ENCODE measurements at regions not wholly inside any gene's neighbourhood (a gene's known extent, or its start where the extent isn't known, plus 50 kb on each side); places are given as distances from the start of the nearest gene placed in this dataset.
"Not testable (repeated sequence)": the region's sequence is repeated elsewhere in the genome, so short reads cannot be mapped to it uniquely, and the experiment has no call there.

DNA sequence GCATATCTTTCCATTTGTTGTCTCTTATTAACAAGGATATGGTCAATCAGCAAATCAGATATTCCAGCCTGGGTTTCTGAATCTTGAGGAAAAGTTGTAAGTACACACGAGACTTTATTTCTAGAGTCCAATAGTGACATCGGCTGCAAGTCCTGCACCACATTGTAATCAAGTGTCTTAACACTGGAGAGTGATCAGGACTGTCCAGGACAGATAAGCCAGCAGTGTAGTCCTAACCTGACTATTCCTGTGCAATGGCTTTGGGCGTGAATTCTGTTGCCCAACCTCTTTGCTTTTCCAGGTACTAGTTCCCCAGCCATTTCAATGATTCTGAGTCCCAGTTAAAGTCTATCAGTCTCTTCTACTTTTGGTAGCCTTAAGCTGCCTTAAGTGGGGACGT is 395.0 kb downstream of the PCDH10 start:
- TF ChIP-seq, protein P1, sequence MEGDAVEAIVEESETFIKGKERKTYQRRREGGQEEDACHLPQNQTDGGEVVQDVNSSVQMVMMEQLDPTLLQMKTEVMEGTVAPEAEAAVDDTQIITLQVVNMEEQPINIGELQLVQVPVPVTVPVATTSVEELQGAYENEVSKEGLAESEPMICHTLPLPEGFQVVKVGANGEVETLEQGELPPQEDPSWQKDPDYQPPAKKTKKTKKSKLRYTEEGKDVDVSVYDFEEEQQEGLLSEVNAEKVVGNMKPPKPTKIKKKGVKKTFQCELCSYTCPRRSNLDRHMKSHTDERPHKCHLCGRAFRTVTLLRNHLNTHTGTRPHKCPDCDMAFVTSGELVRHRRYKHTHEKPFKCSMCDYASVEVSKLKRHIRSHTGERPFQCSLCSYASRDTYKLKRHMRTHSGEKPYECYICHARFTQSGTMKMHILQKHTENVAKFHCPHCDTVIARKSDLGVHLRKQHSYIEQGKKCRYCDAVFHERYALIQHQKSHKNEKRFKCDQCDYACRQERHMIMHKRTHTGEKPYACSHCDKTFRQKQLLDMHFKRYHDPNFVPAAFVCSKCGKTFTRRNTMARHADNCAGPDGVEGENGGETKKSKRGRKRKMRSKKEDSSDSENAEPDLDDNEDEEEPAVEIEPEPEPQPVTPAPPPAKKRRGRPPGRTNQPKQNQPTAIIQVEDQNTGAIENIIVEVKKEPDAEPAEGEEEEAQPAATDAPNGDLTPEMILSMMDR (IDR thresholded peaks at IDR 0.05), result no peak
- DNase-seq (ENCODE audit: low spot score), result no peak
- Mint-ChIP-seq H3K4me3 (ENCODE audit: unreplicated experiment) (no peak overlapping the region), H3K9me3 (ENCODE audit: low read depth) (peaks cover 4% of the 10 kb centered on the region), H3K4me1 (ENCODE audit: low read depth) (no peaks in the 10 kb centered on the region), H3K27ac (ENCODE audit: unreplicated experiment) (no peak overlapping the region), H3K27me3 (ENCODE audit: low read depth) (no peaks in the 10 kb centered on the region), H3K36me3 (ENCODE audit: low read depth) (no peaks in the 10 kb centered on the region)

DNA sequence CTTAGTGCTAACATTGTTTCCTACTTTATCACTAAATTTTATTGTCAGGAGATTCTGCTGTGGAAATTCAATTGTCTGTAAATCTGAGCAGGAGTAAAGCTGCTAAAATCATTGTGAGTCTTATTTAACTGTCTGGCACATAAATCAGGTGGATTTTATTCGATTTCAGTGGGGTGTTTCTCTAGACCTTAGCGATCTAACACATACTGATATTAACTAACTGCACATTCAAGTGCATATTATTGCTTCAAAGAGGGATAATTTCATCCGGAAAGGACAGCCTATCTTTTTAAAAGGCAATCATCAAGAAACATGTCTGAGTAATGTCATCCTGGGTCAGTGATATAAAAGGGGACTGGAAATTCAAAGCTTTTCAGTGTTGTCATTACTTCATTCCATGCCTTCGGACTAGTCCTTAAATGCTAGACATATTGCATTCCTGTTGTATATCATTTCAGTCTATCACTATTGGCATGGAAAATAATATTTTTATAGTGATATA is 388.7 kb downstream of the PCDH10 start:
- Mint-ChIP-seq H3K36me3 (ENCODE audit: low read depth) (no peaks in the 10 kb centered on the region), H3K4me3 (ENCODE audit: unreplicated experiment) (no peak overlapping the region), H3K4me1 (ENCODE audit: low read depth) (no peaks in the 10 kb centered on the region), H3K27ac (ENCODE audit: unreplicated experiment) (no peak overlapping the region), H3K27me3 (ENCODE audit: low read depth) (peaks cover 4% of the 10 kb centered on the region), H3K9me3 (ENCODE audit: low read depth) (peaks cover 2% of the 10 kb centered on the region)
- TF ChIP-seq, protein P1 (IDR thresholded peaks at IDR 0.05), result no peak
- no peak for DNase-seq (ENCODE audit: low spot score)

DNA sequence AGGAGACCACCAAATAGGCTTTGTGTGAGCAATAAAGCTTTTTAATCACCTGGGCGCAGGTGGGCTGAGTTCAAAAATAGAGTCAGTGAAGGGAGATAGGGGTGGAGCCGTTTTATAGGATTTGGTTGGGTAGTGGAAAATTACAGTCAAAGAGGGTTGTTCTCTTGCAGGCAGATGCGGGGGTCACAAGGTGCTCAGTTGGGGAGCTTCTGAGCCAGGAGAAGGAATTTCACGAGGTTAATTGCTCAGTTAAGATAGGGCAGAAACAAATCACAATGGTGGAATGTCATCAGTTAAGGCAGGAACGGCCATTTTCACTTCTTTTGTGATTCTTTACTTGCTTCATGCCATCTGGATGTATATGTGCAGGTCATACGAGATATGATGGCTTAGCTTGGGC is 385.1 kb downstream of the PCDH10 start:
- H3K36me3 Mint-ChIP-seq (ENCODE audit: low read depth); H3K27me3 Mint-ChIP-seq (ENCODE audit: low read depth); H3K4me1 Mint-ChIP-seq (ENCODE audit: low read depth); H3K9me3 Mint-ChIP-seq (ENCODE audit: low read depth); H3K4me3 Mint-ChIP-seq (ENCODE audit: unreplicated experiment); H3K27ac Mint-ChIP-seq (ENCODE audit: unreplicated experiment); DNase-seq (ENCODE audit: low spot score): not testable (repeated sequence)

DNA sequence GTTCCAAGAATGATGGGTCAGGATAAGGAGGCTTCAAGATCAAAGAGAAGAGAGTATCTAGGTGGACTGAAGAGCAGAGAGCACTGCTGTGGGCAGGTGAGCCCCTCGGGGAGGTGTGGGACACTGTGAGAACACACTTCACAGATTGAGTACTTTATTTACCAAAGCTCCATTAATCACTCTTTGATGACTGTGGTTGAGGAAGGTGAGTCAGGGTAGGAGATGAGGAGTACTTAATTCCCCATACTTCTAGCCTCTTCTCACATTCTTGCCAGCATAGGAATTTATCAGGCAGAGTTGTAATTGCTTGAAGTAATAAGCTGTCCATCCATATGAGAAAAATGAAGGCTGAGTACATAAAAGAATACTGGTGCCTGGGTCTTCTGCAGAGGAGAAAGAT is 375.3 kb downstream of the PCDH10 start:
- Mint-ChIP-seq H3K4me1 (ENCODE audit: low read depth) (no peaks in the 10 kb centered on the region), H3K27me3 (ENCODE audit: low read depth) (no peaks in the 10 kb centered on the region), H3K27ac (ENCODE audit: unreplicated experiment) (no peak overlapping the region), H3K36me3 (ENCODE audit: low read depth) (no peaks in the 10 kb centered on the region), H3K4me3 (ENCODE audit: unreplicated experiment) (no peak overlapping the region), H3K9me3 (ENCODE audit: low read depth) (no peaks in the 10 kb centered on the region)
- no peak for DNase-seq (ENCODE audit: low spot score)
- TF ChIP-seq, protein P1 (IDR thresholded peaks at IDR 0.05), result no peak

DNA sequence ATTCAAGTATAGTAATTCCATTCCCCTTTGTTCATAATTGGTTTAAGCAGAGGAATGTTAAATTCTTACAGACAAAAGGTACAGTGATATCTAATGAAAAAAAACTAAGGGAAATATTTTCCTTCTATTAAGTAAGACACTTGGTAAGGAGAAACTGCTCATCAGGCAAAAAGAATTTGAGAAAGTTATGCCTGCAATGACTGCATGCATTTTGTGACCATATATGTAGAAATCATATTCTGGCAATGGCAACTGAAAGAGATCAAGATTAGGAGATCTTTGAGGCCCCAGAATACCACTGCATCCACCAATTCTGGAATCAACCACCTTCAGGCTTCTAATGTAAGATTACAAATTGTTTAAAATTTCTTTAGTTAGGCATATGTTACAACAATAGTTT is 364.8 kb downstream of the PCDH10 start:
- H3K27me3 Mint-ChIP-seq (ENCODE audit: low read depth), result no peaks in the 10 kb centered on the region
- no peak overlapping the region for H3K27ac Mint-ChIP-seq (ENCODE audit: unreplicated experiment)
- H3K9me3 Mint-ChIP-seq (ENCODE audit: low read depth), result peaks cover 32% of the 10 kb centered on the region
- TF ChIP-seq, protein P1 (IDR thresholded peaks at IDR 0.05), result no peak
- H3K36me3 Mint-ChIP-seq (ENCODE audit: low read depth), result peaks cover 5% of the 10 kb centered on the region
- H3K4me3 Mint-ChIP-seq (ENCODE audit: unreplicated experiment), result no peak overlapping the region
- DNase-seq (ENCODE audit: low spot score), result no peak
- peaks cover 11% of the 10 kb centered on the region for H3K4me1 Mint-ChIP-seq (ENCODE audit: low read depth)

DNA sequence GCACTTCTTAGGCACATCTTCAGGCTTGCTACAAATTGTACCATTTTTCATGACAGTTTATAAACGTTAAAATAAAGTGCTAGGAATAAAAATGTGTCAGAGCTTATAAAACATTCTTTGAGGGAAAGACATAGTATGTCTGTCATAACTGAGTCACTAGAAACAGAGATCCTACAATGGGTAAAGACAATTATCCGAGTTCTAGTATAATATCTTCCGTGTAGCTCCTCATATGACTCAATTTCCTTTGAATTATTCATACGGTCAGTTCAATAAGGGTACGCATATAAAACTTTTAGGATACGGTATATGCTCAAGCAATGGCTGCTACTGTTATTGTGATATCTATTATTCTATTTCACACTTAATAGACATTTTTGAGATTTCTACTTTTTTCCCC is 349.1 kb downstream of the PCDH10 start:
- Mint-ChIP-seq H3K4me3 (ENCODE audit: unreplicated experiment) (no peak overlapping the region), H3K9me3 (ENCODE audit: low read depth) (no peaks in the 10 kb centered on the region), H3K36me3 (ENCODE audit: low read depth) (no peaks in the 10 kb centered on the region), H3K4me1 (ENCODE audit: low read depth) (peaks cover 5% of the 10 kb centered on the region), H3K27me3 (ENCODE audit: low read depth) (no peaks in the 10 kb centered on the region), H3K27ac (ENCODE audit: unreplicated experiment) (no peak overlapping the region)
- no peak for DNase-seq (ENCODE audit: low spot score)
- TF ChIP-seq, protein P1 (IDR thresholded peaks at IDR 0.05), result no peak
